ENCODE measurements at regions not wholly inside any gene's neighbourhood (a gene's known extent, or its start where the extent isn't known, plus 50 kb on each side); places are given as distances from the start of the nearest gene placed in this dataset.

DNA sequence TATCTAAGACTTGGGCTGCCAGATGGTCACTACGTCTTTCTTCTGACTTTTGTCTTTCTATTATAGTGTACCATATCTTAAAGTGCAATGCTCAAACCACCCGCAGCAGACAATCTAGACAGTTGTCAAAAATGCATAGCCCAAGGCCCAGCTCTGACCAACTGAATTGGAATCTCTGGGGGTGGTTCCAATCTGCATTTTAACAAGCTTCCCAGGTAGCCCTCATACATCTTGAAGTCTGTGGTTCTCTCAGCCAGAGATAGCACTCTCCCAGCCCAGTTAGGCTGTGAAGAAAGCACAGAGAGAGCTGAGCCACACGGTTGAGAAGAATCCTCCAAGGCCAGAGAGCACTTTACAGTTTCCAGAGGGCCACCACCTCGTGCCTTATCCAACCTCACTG is 128.2 kb upstream of the HAND1 start:
- TF ChIP-seq, protein P1, sequence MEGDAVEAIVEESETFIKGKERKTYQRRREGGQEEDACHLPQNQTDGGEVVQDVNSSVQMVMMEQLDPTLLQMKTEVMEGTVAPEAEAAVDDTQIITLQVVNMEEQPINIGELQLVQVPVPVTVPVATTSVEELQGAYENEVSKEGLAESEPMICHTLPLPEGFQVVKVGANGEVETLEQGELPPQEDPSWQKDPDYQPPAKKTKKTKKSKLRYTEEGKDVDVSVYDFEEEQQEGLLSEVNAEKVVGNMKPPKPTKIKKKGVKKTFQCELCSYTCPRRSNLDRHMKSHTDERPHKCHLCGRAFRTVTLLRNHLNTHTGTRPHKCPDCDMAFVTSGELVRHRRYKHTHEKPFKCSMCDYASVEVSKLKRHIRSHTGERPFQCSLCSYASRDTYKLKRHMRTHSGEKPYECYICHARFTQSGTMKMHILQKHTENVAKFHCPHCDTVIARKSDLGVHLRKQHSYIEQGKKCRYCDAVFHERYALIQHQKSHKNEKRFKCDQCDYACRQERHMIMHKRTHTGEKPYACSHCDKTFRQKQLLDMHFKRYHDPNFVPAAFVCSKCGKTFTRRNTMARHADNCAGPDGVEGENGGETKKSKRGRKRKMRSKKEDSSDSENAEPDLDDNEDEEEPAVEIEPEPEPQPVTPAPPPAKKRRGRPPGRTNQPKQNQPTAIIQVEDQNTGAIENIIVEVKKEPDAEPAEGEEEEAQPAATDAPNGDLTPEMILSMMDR (IDR thresholded peaks at IDR 0.05; ENCODE audit: control extremely low read depth in 1 of 3, insufficient read depth in 1 of 3, low read depth in 1 of 3, low read length in 3 of 3): no peak
- no peak for TF ChIP-seq BACH1 (IDR thresholded peaks at IDR 0.05; ENCODE audit: low read length)
- no peak for TF ChIP-seq GABPA (IDR thresholded peaks at IDR 0.05; ENCODE audit: borderline replicate concordance, insufficient read depth, low read length)
- no peak for TF ChIP-seq YY1 (IDR thresholded peaks at IDR 0.05; ENCODE audit: low read depth, low read length)
- TF ChIP-seq, protein P2, sequence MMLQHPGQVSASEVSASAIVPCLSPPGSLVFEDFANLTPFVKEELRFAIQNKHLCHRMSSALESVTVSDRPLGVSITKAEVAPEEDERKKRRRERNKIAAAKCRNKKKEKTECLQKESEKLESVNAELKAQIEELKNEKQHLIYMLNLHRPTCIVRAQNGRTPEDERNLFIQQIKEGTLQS (IDR thresholded peaks at IDR 0.05; ENCODE audit: insufficient read depth, low read depth, low read length): no peak
- no peak for TF ChIP-seq EZH2 (IDR thresholded peaks at IDR 0.05; ENCODE audit: low read depth, low read length, severe bottlenecking)
- TF ChIP-seq SP1 (IDR thresholded peaks at IDR 0.05; ENCODE audit: low read depth, low read length): no peak
- TF ChIP-seq POLR2A (IDR thresholded peaks at IDR 0.05; ENCODE audit: control extremely low read depth in 1 of 2, low read depth in 2 of 2, low read length in 2 of 2): no peak
- TF ChIP-seq PHF8 (conservative IDR thresholded peaks at IDR 0.05; ENCODE audit: low read depth, low read length): no peak
- TF ChIP-seq EP300 (IDR thresholded peaks at IDR 0.05; ENCODE audit: borderline replicate concordance in 1 of 2, low read depth in 2 of 2, low read length in 2 of 2): no peak
- TF ChIP-seq CHD2 (IDR thresholded peaks at IDR 0.05; ENCODE audit: low read length): no peak
- no peak for TF ChIP-seq USF2 (IDR thresholded peaks at IDR 0.05; ENCODE audit: low read length)
